Peyer's patch (tissue), 4 donors: ENCODE measurements at regions not wholly inside any gene's neighbourhood (a gene's known extent, or its start where the extent isn't known, plus 50 kb on each side); places are given as distances from the start of the nearest gene placed in this dataset.

ENCODE experiments used
- POLR2A ChIP-seq, 2 donors: fragments of 450-650 bp; IDR thresholded peaks; one replicate each; pipeline ENCODE4 v1.5.1; 2017; ENCODE audit warnings: antibody characterized with exemption in 2 of 2, mild to moderate bottlenecking in 2 of 2, moderate library complexity in 2 of 2
- TF ChIP-seq, protein P1 (sequence below), 6 experiments: fragments of 450-650 bp in 4 of 6; fragments of 200-600 bp in 2 of 6; sonication (generic) in 1 of 6; IDR thresholded peaks; one replicate each; pipeline ENCODE4 v1.5.1; 2017 to 2019; ENCODE audit warnings: antibody characterized with exemption in 6 of 6, mild to moderate bottlenecking in 3 of 6, moderate library complexity in 1 of 6

GRCh38 chr4:141356963-141357335, 136.3 kb downstream of the ZNF330 start:
- TF ChIP-seq, protein P1, sequence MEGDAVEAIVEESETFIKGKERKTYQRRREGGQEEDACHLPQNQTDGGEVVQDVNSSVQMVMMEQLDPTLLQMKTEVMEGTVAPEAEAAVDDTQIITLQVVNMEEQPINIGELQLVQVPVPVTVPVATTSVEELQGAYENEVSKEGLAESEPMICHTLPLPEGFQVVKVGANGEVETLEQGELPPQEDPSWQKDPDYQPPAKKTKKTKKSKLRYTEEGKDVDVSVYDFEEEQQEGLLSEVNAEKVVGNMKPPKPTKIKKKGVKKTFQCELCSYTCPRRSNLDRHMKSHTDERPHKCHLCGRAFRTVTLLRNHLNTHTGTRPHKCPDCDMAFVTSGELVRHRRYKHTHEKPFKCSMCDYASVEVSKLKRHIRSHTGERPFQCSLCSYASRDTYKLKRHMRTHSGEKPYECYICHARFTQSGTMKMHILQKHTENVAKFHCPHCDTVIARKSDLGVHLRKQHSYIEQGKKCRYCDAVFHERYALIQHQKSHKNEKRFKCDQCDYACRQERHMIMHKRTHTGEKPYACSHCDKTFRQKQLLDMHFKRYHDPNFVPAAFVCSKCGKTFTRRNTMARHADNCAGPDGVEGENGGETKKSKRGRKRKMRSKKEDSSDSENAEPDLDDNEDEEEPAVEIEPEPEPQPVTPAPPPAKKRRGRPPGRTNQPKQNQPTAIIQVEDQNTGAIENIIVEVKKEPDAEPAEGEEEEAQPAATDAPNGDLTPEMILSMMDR (IDR thresholded peaks at IDR 0.05), result no peak
- TF ChIP-seq POLR2A (IDR thresholded peaks at IDR 0.05), result no peak
